ENCODE measurements at regions not wholly inside any gene's neighbourhood (a gene's known extent, or its start where the extent isn't known, plus 50 kb on each side); places are given as distances from the start of the nearest gene placed in this dataset.
"Not testable (repeated sequence)": the region's sequence is repeated elsewhere in the genome, so short reads cannot be mapped to it uniquely, and the experiment has no call there.

DNA sequence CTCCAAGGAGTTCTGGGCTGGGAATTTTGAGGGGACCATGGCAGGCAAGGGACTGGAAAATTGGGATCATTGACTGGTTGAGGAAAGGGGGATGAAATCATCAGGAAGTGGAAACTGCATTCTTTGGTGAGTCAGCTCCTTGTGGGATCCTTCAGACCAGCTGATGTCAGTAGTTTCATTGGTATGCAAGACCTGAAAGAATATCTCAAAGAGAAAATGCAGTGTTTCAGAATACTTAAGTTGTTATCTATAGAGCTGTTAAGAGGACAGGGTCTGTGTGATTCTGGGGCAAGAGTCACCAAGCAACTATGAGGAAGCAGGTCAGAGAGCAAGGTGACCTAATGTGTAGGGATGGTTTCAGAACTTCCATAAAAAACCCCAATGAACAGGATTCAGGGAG lies 595.9 kb upstream of the AUTS2 start:
- no peak for DNase-seq (ENCODE audit: low read depth)

DNA sequence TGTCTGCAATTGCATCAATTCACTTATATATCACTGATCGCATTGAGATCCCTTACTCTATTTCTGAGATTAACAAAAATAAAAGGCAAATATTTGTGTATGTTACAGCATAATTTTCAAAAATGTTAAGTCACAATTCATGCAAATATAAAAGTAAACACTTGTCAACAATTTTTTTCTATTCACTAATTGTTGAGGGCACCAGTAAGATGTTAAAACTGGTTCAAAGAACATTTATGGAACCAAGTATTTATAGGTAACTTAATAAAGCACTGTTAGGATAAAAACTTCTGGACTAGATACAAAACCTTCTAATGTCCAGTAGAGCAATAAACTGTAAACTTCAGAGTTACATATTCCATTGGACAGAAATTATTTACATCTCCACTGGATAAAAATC lies 586.1 kb upstream of the AUTS2 start:
- no peak for DNase-seq (ENCODE audit: low read depth)

DNA sequence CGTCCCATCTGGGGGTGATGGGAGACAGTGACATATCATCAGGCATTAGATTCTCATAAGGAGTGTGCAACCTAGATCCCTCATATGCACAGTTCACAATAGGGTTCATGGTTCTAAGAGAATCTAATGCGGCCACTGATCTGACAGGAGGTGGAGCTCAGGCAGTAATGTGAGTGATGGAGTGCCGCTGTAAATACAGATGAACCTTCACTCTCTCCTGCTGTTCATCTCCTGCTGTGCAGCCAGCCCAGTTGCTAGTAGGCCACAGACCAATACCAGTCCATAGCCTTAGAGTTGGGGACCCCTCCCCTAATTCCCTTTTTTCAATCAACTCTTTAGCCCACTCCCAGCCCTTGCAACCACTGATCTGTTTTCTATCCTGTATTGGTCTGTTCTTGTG lies 581.1 kb upstream of the AUTS2 start:
- DNase-seq (ENCODE audit: low read depth): no peak

DNA sequence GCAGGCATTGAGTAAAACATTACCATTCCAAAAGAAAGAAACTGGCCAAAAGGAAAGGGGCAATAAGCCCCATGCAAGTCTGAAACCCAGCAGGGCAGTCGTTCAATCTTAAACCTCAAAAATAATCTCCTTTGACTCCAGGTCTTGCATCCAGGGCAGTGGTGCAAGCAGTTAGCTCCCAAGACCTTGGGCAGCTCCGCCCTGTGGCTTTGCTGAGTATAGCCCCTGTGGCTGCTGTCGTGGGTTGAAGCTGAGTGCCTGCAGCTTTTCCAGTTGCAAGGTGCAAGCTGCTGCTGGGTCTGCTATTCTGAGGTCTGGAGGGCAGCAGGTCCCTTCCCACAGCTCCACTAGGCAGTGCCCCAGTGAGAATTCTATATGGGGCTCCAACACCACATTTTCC lies 580.1 kb upstream of the AUTS2 start:
- no peak for DNase-seq (ENCODE audit: low read depth)

DNA sequence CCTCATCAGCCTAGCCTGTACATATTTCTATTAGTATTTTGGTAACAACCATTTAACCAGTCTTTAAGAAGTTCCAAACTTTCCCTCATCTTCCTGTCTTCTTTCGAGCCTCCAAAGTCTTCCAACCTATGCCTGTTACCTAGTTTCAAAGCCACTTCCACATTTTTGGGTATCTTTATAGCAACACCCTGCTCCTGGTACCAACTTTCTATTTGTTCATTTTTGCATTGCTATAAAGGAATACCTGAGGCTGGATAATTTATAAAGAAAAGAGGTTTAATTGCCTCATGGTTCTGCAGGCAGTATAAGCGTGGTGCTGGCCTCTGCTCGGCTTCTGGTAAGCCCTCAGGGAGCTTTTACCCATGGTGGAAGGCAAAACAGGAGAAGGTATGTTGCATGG lies 578.8 kb upstream of the AUTS2 start:
- DNase-seq (ENCODE audit: low read depth): no peak

DNA sequence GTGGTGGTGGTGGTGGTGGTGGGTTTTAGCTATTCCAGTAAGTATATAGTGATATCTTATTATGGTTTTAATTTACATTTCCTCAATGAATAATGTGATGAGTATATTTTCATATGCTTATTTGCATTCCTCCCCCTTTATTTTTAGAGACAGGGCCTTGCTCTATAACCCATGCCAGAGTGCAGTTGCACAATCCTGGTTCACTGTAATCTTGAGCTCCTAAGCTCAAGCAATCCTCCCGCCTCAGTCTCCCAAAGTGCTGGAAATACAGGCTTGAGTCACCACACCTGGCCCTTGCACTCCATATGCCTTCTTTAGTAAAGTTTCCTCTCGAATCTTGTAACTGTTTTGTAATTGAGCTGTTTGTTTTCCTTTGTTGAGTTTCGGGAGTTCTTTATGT lies 577.7 kb upstream of the AUTS2 start:
- DNase-seq (ENCODE audit: low read depth): no peak

DNA sequence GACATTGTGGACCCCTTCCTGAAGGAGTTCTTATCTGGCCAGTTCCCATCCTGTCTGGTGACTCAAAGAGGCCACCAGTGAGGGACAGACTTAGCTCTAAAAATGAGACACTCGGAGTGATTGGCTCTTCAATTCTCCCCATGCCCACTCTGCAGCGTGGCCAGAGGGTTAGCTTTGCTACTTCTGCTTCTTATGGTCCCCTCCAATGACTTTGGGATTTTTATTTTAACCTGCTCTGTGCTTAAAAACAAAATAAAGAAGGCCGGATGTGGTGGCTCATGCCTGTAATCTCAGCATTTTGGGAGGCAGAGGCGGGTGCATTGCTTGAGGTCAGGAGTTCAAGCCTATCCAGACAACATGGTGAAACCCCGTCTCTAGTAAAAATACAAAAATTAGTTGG lies 573.0 kb upstream of the AUTS2 start:
- DNase-seq (ENCODE audit: low read depth): no peak

DNA sequence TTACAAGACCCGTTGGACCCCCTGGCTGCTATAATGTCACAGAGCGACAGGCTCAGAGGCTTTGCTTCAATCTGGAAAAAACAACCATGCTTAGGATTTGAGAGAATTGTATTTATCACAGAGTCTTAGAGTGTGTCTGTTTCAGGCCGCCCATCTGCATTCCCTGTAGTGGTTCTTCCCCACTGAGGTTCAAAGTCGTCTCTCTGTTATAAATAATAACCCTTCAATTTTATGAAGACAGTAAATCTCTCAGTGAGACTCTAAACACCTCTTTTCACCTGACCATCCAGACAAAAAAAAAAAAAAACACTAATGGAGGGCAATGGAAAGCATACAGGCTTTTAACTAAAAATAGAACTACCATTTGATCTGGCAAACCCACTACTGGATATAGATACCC lies 565.4 kb upstream of the AUTS2 start:
- DNase-seq (ENCODE audit: low read depth): no peak

DNA sequence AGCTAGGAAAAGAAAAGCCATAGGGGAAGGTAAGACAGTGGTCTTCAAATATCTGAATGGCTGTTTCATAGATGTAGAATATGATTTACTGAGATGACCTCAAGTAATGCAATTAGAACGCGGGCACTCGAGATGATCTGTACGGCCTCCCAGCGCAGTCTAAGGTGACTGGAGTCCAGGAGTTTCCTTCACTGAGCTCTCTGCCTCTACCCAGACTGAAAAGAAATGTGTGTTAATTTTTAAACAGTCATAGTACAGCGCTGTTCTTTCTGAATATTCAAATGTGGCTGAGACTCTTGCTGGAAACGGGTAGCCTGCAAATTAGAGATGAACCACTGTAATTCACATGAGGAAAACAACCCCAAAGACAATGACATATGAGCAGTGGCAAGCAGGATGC lies 562.4 kb upstream of the AUTS2 start:
- no peak for DNase-seq (ENCODE audit: low read depth)

DNA sequence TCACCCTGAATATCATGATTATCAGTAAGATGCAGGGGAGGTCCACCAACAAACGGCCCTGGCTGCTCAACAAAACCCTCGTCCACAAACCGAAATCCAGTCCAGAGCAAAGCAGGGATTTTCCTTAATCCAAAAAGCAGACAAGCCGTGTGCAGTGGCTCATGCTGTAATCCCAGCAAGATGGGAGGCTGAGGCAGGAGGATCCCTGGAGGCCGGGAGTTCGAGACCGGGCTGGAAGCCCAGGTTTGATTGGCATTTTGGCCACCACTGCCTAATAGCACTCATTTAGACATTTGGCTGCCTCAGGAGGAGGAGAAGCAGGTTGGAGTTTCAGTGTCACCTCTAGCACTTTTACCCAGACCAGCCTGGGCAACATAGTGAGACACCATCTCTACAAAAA lies 562.0 kb upstream of the AUTS2 start:
- no peak for DNase-seq (ENCODE audit: low read depth)

DNA sequence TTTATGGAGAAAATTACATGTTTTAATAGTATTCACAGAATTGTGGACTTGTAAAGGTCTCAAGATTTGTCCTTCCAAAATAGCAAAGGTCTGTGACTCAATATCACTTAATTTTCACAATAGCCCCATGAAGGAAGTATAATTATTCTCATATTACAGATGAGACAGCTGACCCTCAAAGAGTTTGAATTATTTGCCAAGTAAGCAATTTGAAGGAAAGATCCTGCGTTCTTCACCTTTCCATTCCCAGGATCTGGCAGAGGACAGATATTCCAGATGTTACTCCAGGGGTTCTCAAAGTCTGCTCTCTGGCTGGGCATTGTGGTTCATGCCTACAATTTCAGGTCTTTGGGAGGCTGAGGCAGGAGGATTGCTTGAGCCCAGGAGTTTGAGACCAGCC lies 559.4 kb upstream of the AUTS2 start:
- DNase-seq (ENCODE audit: low read depth): no peak

DNA sequence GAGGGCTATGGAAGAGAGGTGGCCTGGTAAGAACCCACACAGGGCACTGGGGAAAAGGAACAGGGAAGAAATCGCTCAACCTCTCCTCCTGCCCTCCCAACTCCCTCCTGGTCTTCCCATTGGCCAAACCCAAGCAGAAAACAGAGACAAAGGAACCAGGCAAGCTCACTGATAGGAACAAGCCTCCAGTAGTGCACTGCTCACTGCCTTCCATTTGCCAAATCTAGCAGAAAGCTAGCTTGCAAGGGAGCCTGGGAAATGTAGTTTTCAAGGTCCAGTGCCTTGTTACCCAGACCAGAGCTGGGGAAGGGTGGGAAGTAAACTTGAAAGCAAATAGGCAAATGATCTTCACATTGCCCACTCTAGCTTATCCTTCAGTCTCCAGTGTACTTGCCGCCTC lies 556.1 kb upstream of the AUTS2 start:
- DNase-seq (ENCODE audit: low read depth): no peak

DNA sequence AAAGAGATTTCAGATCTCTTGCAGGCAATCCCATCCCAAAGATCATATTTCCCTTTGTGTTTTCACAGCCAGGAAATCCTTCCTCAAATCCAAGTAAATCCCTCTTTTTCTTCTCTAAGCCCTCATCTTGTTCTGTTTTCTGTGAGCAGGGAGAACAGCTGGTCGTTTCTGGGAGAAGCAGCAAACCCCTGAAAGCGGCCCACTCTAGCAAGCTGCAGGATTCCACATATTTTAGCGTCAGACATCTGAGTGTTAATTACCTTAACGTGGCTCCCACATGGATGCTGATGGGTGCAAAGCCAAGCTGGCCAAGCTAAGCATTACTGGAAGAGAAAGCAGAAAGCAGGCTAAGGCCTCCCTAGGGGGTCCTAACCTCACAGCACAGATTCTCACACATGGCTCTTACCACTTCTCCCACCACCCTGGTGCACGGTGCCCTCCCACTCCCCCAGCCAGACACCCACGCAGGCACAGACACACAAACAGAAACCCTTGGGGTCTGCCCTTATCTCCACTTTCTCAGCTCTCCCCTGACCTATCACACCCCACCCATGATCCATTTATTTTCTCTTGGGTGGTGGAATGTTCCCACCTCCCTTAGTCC lies 551.0 kb upstream of the AUTS2 start:
- DNase-seq (ENCODE audit: low read depth): no peak

DNA sequence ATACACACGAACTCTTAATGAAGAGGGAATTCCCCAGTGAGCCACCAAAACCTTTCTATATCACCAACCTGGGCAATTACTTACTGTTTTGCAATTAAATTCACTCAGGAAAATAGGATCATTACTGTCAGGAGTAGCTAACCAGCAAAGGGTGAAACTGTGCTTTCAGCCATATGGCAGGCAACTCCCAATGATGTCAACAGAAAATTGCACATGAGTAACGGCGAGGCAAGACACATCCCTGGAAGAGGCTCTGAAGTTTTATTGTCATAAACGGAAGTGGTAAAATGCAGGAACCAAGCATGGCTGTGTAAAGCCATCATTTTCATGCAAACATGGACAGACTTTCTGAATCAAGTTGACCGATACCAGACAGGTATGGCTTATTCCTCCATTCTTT lies 548.9 kb upstream of the AUTS2 start:
- DNase-seq (ENCODE audit: low read depth): no peak

DNA sequence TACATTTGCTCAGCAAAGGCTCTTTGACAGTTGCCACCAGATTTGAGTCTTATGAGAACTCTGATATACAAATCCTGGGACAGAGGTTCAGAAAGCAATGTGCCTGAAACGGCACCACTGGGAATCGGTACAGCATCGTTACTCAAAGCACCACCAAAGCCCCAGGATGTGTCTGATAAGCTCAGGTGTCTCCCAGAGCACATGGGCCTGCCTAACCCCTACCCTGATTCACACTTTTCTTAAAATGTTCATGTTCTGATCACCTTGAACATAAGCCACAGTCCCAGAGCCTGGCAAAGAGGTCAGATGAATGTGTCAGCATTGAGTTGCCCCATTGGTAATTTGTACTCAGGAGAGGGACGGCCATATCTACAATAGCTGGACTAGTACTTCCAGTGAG lies 545.8 kb upstream of the AUTS2 start:
- DNase-seq (ENCODE audit: low read depth): no peak

DNA sequence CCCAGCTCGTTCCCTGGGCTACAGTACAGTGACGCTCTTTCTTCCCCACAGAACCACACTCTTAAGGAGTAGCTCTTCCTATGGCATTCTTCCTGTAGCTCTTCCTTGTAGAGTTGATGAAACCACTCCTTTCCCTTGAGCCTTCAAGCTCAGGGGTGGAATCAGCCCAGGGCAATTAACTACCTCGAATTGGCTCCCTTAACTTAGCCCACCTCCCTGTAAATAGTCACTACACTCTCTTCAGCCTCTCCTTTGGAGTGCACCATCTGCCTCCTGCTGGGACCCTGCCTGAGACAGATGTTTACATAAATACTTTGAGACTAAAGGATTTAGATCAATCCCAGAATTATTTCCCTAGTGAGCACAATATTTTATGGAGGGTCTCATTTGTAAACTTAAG lies 537.8 kb upstream of the AUTS2 start:
- DNase-seq (ENCODE audit: low read depth): no peak

DNA sequence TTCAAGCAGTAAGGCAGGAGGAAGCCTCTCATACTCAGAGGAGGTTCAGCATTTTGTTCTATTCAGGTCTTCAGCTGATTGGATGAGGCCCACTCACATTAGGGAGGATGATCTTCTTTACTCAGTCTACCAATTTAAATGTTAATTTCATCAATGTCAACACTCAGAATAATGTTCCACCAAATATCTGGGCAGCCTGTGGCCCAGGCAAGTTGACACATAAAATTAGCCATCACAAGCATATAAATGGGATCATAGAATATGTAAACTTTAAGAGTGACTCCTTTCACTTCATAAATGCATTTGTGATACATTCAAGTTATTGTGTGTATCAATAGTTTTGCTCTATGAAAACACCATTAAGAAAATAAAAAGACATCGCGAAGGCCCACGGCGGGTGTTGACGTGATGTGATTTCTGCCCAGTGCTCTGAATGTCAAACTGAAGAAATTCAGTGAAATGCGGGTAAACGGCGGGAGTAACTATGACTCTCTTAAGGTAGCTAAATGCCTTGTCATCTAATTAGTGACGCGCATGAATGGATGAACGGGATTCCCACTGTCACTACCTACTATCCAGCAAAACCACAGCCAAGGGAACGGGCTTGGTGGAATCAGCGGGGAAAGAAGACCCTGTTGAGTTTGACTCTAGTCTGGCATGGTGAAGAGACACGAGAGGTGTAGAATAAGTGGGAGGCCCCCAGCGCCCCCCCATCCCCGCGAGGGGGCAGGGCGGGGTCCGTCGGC lies 536.1 kb upstream of the AUTS2 start:
- no peak for DNase-seq (ENCODE audit: low read depth)

DNA sequence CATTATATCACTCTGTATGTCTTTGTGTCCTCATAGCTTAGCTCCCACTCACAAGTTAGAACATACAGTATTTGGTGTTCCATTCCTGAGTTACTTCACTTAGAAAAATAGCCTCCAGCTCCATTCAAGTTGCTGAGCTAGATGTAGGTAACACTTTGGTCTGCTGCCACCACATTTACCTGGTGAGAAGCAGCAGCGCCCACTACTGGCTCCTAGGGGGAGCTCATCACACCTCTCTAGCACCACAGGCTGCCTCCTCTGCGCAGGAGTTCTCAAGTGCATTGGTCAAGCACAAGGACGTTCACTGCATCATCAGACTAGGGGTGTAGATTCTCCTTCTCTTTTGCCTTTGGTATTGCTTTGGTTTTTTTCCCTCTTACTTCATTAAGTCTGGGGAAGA lies 530.9 kb upstream of the AUTS2 start:
- DNase-seq (ENCODE audit: low read depth): no peak

DNA sequence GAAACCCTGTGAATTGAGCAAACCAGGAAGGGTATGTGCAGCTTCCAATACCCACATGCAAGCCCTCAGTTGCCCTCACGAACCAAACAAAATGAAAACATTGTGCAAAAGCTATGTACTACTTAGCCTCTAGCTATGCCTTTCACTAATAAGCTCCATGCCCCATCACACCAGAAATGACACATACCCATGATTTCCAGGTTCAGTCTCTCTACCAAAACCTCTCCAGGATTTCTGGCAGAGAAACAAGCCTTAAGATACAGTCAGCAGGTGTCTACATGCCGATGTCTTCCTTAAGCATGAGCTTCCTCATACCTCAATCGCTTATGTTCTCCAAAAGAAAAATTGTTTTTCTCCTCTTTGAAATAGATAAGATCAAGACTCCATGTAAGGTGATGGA lies 527.8 kb upstream of the AUTS2 start:
- no peak for DNase-seq (ENCODE audit: low read depth)

DNA sequence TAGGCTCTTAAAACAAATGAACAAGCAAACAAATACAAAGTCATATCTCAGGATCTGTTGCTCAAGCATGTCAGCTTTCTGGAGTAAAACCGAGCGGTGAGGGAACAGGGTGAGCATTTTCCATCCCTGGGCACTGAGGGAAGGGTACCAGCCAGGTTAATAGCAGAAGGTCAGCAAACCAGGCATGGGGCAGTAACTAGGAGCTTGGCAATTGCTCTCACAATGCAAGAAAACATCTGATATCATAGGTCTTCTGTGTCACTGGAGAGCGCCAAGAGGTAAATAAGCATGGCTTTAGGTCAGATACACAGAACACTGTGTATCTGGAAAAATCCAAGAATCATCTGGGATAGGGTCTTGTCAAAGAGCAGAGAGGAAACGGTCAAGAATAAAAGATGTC lies 521.7 kb upstream of the AUTS2 start:
- no peak for DNase-seq (ENCODE audit: low read depth)

DNA sequence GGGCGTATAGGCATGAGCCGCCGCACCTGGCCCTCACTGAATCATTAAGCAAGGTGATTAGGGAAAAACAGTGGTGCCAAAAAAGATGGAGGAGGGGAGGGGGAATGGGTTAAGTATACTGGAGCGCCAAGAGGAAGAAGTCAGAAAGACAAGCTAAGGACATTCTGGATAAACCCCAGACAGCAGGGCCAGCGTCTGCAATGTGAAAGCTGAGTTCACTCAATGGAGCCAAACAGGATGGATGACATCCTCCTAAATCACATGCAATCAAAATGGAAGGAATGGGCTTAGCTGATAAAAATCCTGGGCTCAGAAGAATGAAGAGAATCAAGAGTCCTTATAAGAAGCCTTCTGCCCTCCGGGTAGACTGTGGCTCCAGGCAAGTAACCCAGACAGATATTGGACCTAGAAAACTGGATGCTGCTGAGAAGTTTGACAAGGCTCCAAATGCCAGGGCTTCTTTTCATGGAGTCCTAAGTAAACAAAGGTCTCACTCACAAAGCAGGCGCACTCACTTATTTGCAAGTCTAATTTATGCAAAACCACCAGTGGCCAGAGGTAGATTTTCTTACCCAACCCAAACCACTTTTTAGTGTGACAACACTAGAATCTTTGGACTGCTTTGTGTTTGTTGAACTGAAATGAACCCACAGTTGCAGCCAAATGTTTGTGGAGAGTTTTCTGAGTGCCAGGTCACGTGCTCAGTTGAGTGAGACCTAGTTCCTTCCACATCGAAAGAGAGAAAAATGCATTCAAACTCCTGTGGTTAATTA lies 519.1 kb upstream of the AUTS2 start:
- DNase-seq (ENCODE audit: low read depth): no peak

DNA sequence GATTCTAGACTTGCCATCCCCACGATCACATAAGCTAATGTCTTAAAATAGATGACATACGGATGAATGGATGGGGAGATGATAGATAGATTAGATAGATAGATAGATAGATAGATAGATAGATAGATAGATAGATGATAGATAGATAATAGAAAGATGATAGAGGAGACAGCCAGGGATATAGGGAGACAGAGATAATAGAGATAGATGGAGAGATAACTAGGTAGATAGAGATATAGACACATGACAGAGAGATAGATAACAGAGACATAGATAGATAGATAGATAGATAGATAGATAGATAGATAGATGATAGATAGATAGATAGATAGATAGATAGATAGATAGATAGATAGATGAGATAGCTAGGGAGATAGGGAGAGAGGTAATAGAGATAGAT lies 511.0 kb upstream of the AUTS2 start:
- not testable (repeated sequence) for DNase-seq (ENCODE audit: low read depth)

DNA sequence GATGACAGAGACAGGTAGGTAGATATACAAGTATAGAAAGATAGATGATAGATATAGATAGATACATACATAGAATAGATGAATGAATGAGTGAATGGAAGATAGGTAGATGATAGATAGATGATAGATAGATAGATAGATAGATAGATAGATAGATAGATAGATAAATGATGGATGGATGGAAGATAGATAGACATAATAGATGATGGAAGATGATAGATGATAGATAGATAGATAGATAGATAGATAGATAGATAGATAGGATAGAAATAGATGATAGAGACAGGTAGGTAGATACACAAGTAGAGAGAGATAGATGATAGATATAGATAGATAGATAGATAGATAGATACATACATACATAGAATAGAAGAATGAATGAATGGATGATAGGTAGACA lies 510.1 kb upstream of the AUTS2 start:
- DNase-seq (ENCODE audit: low read depth): no peak

DNA sequence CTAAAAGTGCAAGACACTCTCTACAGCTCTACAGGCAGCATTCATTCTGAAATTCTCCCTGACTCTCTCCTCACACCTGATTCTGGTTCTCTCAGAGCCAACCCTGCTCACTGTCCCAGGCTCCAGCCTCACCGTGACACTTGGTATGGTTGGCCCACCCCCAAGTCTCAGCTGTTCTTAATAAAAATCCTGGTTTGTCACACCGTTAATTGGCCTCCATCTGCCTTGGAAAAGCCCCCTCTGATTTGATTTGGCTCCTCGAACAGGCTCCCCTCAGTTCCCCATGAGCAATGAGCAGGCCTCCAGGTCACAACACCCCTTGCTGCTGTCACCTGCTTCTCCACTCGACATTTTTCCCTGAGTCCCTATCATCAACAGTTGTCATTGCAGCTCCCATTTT lies 507.3 kb upstream of the AUTS2 start:
- no peak for DNase-seq (ENCODE audit: low read depth)

Data from HS-27A (cell line).